ENCODE measurements at regions not wholly inside any gene's neighbourhood (a gene's known extent, or its start where the extent isn't known, plus 50 kb on each side); places are given as distances from the start of the nearest gene placed in this dataset.
"Not testable (repeated sequence)": the region's sequence is repeated elsewhere in the genome, so short reads cannot be mapped to it uniquely, and the experiment has no call there.

DNA sequence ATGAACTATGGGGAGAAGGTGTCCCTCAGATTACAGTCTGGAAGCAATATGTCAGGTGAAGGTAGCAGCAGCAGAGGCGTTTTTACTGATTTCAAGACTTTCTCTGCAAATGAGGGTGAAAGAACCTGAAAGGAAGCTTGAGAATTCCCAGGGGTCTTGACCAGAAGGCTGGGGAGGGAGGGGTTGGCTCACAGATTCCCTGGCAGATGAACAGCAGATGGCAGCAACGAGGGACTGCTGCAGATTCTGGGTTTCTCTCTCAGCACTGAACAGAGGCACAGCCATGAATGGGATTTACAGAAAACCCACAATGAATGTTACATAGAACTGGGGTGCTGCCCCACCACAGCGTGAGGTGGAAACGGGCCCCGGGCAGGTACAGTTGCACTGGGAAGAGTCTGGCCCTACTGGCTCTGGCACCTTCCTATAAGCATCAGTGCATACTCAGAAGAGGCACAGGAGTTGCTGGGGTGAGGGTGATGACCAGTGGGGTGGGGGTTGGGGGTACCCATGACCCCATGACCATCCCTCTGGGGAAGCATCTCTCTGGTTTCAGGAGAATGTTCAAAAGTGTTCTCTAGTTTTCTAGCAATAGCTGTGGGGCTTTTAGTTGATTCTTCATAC, 317.8 kb downstream of the SH2D4B start:
- TF ChIP-seq, protein P1, sequence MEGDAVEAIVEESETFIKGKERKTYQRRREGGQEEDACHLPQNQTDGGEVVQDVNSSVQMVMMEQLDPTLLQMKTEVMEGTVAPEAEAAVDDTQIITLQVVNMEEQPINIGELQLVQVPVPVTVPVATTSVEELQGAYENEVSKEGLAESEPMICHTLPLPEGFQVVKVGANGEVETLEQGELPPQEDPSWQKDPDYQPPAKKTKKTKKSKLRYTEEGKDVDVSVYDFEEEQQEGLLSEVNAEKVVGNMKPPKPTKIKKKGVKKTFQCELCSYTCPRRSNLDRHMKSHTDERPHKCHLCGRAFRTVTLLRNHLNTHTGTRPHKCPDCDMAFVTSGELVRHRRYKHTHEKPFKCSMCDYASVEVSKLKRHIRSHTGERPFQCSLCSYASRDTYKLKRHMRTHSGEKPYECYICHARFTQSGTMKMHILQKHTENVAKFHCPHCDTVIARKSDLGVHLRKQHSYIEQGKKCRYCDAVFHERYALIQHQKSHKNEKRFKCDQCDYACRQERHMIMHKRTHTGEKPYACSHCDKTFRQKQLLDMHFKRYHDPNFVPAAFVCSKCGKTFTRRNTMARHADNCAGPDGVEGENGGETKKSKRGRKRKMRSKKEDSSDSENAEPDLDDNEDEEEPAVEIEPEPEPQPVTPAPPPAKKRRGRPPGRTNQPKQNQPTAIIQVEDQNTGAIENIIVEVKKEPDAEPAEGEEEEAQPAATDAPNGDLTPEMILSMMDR (IDR thresholded peaks at IDR 0.05), result no peak
- Histone ChIP-seq H3K4me1 (ENCODE audit: control insufficient read depth in 1 of 2, insufficient read depth in 2 of 2, low read length in 2 of 2) (no peaks in the 10 kb centered on the region), H3K27me3 (ENCODE audit: control insufficient read depth in 2 of 2, insufficient read depth in 2 of 2, low read length in 2 of 2) (no peaks in the 10 kb centered on the region), H3K36me3 (replicated peaks in 1 of 2; ENCODE audit: control insufficient read depth in 1 of 2, insufficient read depth in 2 of 2, low read length in 2 of 2) (no peaks in the 10 kb centered on the region), H3K9ac (ENCODE audit: insufficient read depth, low read length, poor library complexity, severe bottlenecking) (no peak overlapping the region), H3K27ac (ENCODE audit: low read depth in 1 of 2, low read length in 2 of 2) (no peak overlapping the region), H3K4me2 (replicated peaks; ENCODE audit: extremely low read depth, low read length, poor library complexity, severe bottlenecking) (no peak overlapping the region), H3K4me3 (replicated peaks in 1 of 3; ENCODE audit: low read depth in 2 of 3, low read length in 3 of 3) (no peak overlapping the region), H3K79me2 (ENCODE audit: insufficient read depth, low read length) (no peaks in the 10 kb centered on the region), H2AFZ (ENCODE audit: insufficient read depth, low read depth, low read length, poor library complexity, severe bottlenecking) (no peak overlapping the region), H4K20me1 (ENCODE audit: insufficient read depth, low read length) (no peaks in the 10 kb centered on the region), H3K9me3 (replicated peaks in 1 of 2; ENCODE audit: control insufficient read depth in 1 of 2, insufficient read depth in 1 of 2, low read length in 2 of 2) (no peaks in the 10 kb centered on the region)
- Mint-ChIP-seq H3K27ac (no peak overlapping the region), H3K36me3 (no peaks in the 10 kb centered on the region), H3K4me1 (no peaks in the 10 kb centered on the region), H3K4me3 (no peak overlapping the region), H3K9me3 (peaks cover 0 to 4% (median 2%) of the 10 kb centered on the region in 7 donors), H3K27me3 (ENCODE audit: low read depth in 3 of 3) (peaks cover 0 to 2% (median 1%) of the 10 kb centered on the region in 3 donors)
- 13% methylated on average over 1 of the region's 5 CpGs for WGBS (ENCODE audit: insufficient coverage)
- intact Hi-C loops (cut with micrococcal nuclease), result no loop called here
- no peak for DNase-seq

- Mint-ChIP-seq H3K9me3 (peaks cover 0 to 4% (median 2%) of the 10 kb centered on the region in 7 donors), H3K27ac (no peak overlapping the region), H3K4me1 (no peaks in the 10 kb centered on the region), H3K36me3 (no peaks in the 10 kb centered on the region), H3K4me3 (no peak overlapping the region), H3K27me3 (ENCODE audit: low read depth in 3 of 3) (peaks cover 0 to 2% (median 1%) of the 10 kb centered on the region in 3 donors)
- H3K27ac ChIP-seq (ENCODE audit: low read depth in 1 of 2, low read length in 2 of 2), result no peak overlapping the region
- H3K79me2 ChIP-seq (ENCODE audit: insufficient read depth, low read length), result no peaks in the 10 kb centered on the region
- H4K20me1 ChIP-seq (ENCODE audit: insufficient read depth, low read length), result no peaks in the 10 kb centered on the region
- H3K4me3 ChIP-seq (replicated peaks in 1 of 3; ENCODE audit: low read depth in 2 of 3, low read length in 3 of 3), result no peak overlapping the region
- H3K4me1 ChIP-seq (ENCODE audit: control insufficient read depth in 1 of 2, insufficient read depth in 2 of 2, low read length in 2 of 2), result no peaks in the 10 kb centered on the region
- intact Hi-C loops (cut with micrococcal nuclease), result no loop called here
- WGBS (ENCODE audit: insufficient coverage), result 88% methylated on average over 2 of the region's 2 CpGs
- H3K36me3 ChIP-seq (replicated peaks in 1 of 2; ENCODE audit: control insufficient read depth in 1 of 2, insufficient read depth in 2 of 2, low read length in 2 of 2), result no peaks in the 10 kb centered on the region
- no peaks in the 10 kb centered on the region for H3K27me3 ChIP-seq (ENCODE audit: control insufficient read depth in 2 of 2, insufficient read depth in 2 of 2, low read length in 2 of 2)
- H3K4me2 ChIP-seq (replicated peaks; ENCODE audit: extremely low read depth, low read length, poor library complexity, severe bottlenecking), result no peak overlapping the region
- no peak for DNase-seq
- H2AFZ ChIP-seq (ENCODE audit: insufficient read depth, low read depth, low read length, poor library complexity, severe bottlenecking), result no peak overlapping the region
- H3K9me3 ChIP-seq (replicated peaks in 1 of 2; ENCODE audit: control insufficient read depth in 1 of 2, insufficient read depth in 1 of 2, low read length in 2 of 2), result no peaks in the 10 kb centered on the region
- no peak overlapping the region for H3K9ac ChIP-seq (ENCODE audit: insufficient read depth, low read length, poor library complexity, severe bottlenecking)
- TF ChIP-seq, protein P1 (IDR thresholded peaks at IDR 0.05), result no peak
Measured at GRCh38 chr10:80856186-80856585, 318.5 kb downstream of the SH2D4B start.

DNA sequence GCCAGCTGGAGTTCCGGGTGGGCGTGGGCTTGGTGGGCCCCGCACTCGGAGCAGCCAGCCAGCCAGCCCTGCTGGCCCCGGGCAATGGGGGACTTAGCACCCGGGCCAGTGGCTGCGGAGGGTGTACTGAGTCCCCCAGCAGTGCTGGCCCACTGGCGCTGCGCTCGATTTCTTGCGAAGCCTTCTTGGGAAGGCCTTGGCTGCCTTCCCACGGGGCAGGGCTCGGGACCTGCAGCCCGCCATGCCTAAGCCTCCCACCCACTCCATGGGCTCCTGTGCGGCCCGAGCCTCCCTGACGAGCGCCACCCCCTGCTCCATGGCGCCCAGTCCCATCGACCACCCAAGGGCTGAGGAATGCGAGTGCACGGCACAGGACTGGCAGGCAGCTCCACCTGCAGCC, 321.6 kb downstream of the SH2D4B start:
- H3K27ac Mint-ChIP-seq; H3K4me2 ChIP-seq (replicated peaks; ENCODE audit: extremely low read depth, low read length, poor library complexity, severe bottlenecking); H3K79me2 ChIP-seq (ENCODE audit: insufficient read depth, low read length); H3K36me3 Mint-ChIP-seq; H2AFZ ChIP-seq (ENCODE audit: insufficient read depth, low read depth, low read length, poor library complexity, severe bottlenecking); H3K27me3 ChIP-seq (ENCODE audit: control insufficient read depth in 2 of 2, insufficient read depth in 2 of 2, low read length in 2 of 2); H3K4me1 Mint-ChIP-seq; H3K4me1 ChIP-seq (ENCODE audit: control insufficient read depth in 1 of 2, insufficient read depth in 2 of 2, low read length in 2 of 2); DNase-seq; H3K4me3 Mint-ChIP-seq; H4K20me1 ChIP-seq (ENCODE audit: insufficient read depth, low read length); H3K9ac ChIP-seq (ENCODE audit: insufficient read depth, low read length, poor library complexity, severe bottlenecking); H3K27me3 Mint-ChIP-seq (ENCODE audit: low read depth in 3 of 3); H3K36me3 ChIP-seq (replicated peaks in 1 of 2; ENCODE audit: control insufficient read depth in 1 of 2, insufficient read depth in 2 of 2, low read length in 2 of 2); H3K4me3 ChIP-seq (replicated peaks in 1 of 3; ENCODE audit: low read depth in 2 of 3, low read length in 3 of 3); H3K27ac ChIP-seq (ENCODE audit: low read depth in 1 of 2, low read length in 2 of 2); intact Hi-C loops (cut with micrococcal nuclease); H3K9me3 ChIP-seq (replicated peaks in 1 of 2; ENCODE audit: control insufficient read depth in 1 of 2, insufficient read depth in 1 of 2, low read length in 2 of 2); H3K9me3 Mint-ChIP-seq: not testable (repeated sequence)
- 93% methylated on average over 6 of the region's 22 CpGs for WGBS (ENCODE audit: insufficient coverage)
